Activated B cell treated with CpG ODN at 0.5 μM for 24 hours (primary cell): ENCODE measurements at regions not wholly inside any gene's neighbourhood (a gene's known extent, or its start where the extent isn't known, plus 50 kb on each side); places are given as distances from the start of the nearest gene placed in this dataset.

ENCODE experiments used
- ATAC-seq: fragments of 200-7000 bp; cut with Tn5 transposase; one replicate; pipeline ENCODE4 v1.10.0; 2021; ENCODE audit warnings: low read depth, mild to moderate bottlenecking, moderate library complexity
- CTCF ChIA-PET: fragments of 350-600 bp; sonication (Branson Sonifier 250); formaldehyde crosslinking; loops from one replicate; lab custom pipeline; 2021; ENCODE audit warnings: antibody characterized with exemption; lab: Charles Lee
- POLR2A ChIA-PET: fragments of 350-600 bp; sonication (Branson Sonifier 250); formaldehyde crosslinking; loops from one replicate; lab custom pipeline; 2021; ENCODE audit warnings: antibody characterized with exemption; lab: Charles Lee
- DNase-seq: peaks from one replicate; pipeline ENCODE4 v3.0.0; 2022
- H3K27ac Mint-ChIP-seq: one replicate; pipeline ENCODE4 v1.8.0; 2020; ENCODE audit warnings: mixed read lengths
- H3K27me3 Mint-ChIP-seq: one replicate; pipeline ENCODE4 v1.8.0; 2021; ENCODE audit warnings: mixed read lengths
- H3K36me3 Mint-ChIP-seq: one replicate; pipeline ENCODE4 v1.8.0; 2021; ENCODE audit warnings: low read depth, mixed read lengths
- H3K4me1 Mint-ChIP-seq: one replicate; pipeline ENCODE4 v1.8.0; 2021; ENCODE audit warnings: mixed read lengths
- H3K4me3 Mint-ChIP-seq: one replicate; pipeline ENCODE4 v1.8.0; 2020; ENCODE audit warnings: mild to moderate bottlenecking, mixed read lengths
- H3K9me3 Mint-ChIP-seq: one replicate; pipeline ENCODE4 v1.8.0; 2020; ENCODE audit warnings: mixed read lengths
- CTCF ChIP-seq: fragments of 200-600 bp; IDR thresholded peaks from one replicate; pipeline ENCODE4 v1.8.0; 2022; ENCODE audit warnings: antibody characterized with exemption, mild to moderate bottlenecking
- intact Hi-C: fragments of 100-400 bp; cut with micrococcal nuclease; formaldehyde crosslinking; loops from one replicate; pipeline ENCODE4 v1.15.1; 2024

DNA sequence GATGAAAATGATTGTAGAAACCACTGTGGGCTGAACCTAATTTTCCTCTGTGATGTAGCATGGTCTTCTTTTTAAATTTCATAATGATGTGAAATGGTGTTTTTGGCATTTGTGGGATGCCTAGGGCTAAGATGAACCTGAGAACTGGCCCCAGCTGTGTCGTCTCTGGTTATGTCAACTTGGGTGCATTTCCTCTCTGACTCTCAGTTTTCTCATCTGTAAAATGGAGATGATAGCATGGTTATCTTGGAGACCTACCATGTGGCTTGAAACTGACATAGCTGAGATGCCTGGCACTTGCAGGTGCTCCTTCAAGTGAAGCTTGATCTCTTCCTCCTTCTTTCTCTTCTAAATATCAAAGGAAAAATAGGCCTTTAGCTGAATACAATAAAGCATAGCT lies 77.8 kb downstream of the BOD1 start:
- TF ChIP-seq CTCF = no peak
- no peak overlapping the region for H3K4me3 Mint-ChIP-seq
- H3K9me3 Mint-ChIP-seq = no peaks in the 10 kb centered on the region
- peaks cover 12% of the 10 kb centered on the region for H3K27me3 Mint-ChIP-seq
- no peak for ATAC-seq
- no peak for DNase-seq
- CTCF ChIA-PET = no interaction called here
- intact Hi-C loops = no loop called here
- no peaks in the 10 kb centered on the region for H3K4me1 Mint-ChIP-seq
- POLR2A ChIA-PET = no interaction called here
- H3K27ac Mint-ChIP-seq = no peak overlapping the region
- H3K36me3 Mint-ChIP-seq = no peaks in the 10 kb centered on the region

- TF ChIP-seq CTCF = no peak
- no peak overlapping the region for H3K27ac Mint-ChIP-seq
Observed at GRCh38 chr5:173538018-173538417, 78.4 kb downstream of the BOD1 start.

GRCh38 chr5:173537228-173537627 lies 79.2 kb downstream of the BOD1 start:
- ATAC-seq (no peak), DNase-seq (no peak)
- H3K27me3 Mint-ChIP-seq = peaks cover 12% of the 10 kb centered on the region
- H3K4me1 Mint-ChIP-seq = no peaks in the 10 kb centered on the region
- no peak overlapping the region for H3K27ac Mint-ChIP-seq
- TF ChIP-seq CTCF = no peak
- ChIA-PET POLR2A (no interaction called here), CTCF (no interaction called here)
- H3K36me3 Mint-ChIP-seq = no peaks in the 10 kb centered on the region
- intact Hi-C loops = no loop called here
- H3K4me3 Mint-ChIP-seq = no peak overlapping the region
- H3K9me3 Mint-ChIP-seq = no peaks in the 10 kb centered on the region

More at GRCh38 chr5:173538018-173538417, 78.4 kb downstream of the BOD1 start:
- intact Hi-C loops = no loop called here
- Mint-ChIP-seq H3K4me3 (no peak overlapping the region), H3K9me3 (no peaks in the 10 kb centered on the region), H3K27me3 (peaks cover 12% of the 10 kb centered on the region), H3K4me1 (no peaks in the 10 kb centered on the region), H3K36me3 (no peaks in the 10 kb centered on the region)
- ATAC-seq (no peak), DNase-seq (no peak)
- POLR2A ChIA-PET = no interaction called here
- CTCF ChIA-PET = no interaction called here

GRCh38 chr5:173535976-173536639 lies 80.3 kb downstream of the BOD1 start:
- no peaks in the 10 kb centered on the region for H3K9me3 Mint-ChIP-seq
- intact Hi-C loops = no loop called here
- DNase-seq = no peak
- no peak overlapping the region for H3K27ac Mint-ChIP-seq
- TF ChIP-seq CTCF = no peak
- H3K4me1 Mint-ChIP-seq = no peaks in the 10 kb centered on the region
- H3K27me3 Mint-ChIP-seq = peaks cover 14% of the 10 kb centered on the region
- H3K4me3 Mint-ChIP-seq = no peak overlapping the region
- H3K36me3 Mint-ChIP-seq = no peaks in the 10 kb centered on the region
- CTCF ChIA-PET = no interaction called here
- ATAC-seq = no peak
- POLR2A ChIA-PET = no interaction called here

DNA sequence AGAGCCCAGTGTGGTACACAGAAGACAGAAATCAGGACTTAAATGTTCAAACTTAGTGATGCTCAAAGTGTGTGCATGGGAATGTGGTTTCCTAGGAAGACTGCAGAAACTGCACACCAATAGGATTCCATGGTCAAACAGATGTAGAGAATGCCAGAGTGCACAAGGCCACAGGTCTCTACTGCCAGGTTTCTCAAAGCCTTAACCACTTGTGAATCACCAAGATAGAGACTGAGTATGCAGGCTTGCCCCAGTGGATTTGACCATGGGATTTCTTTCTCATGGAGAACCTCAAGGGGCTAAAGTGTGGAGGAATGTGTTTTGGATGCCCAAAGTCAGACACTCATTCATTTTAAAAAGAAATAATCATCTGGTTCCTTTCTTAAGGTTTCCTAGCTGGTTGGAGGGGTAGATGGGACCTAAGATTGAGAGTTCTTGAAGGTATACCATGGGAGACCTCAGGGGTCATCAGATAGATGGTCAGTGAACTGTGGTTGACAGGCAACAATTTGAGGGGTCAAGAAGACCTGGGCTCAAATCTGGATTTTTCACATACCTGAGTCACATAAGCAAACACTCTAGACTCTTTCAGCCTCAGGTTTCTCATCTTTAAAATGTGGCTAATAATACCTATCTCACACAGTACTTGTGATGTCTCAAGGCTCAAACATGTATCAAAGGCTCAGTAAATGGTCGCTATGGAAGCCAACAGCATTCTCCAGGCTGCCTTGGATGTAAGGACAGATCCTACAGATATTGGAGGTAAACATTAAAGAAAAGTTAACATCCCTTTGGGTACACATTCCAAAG lies 81.1 kb downstream of the BOD1 start:
- POLR2A ChIA-PET = no interaction called here
- intact Hi-C loops = no loop called here

More for the DNA sequence above, 81.1 kb downstream of the BOD1 start:
- ATAC-seq (no peak), DNase-seq (no peak)
- no peaks in the 10 kb centered on the region for H3K4me1 Mint-ChIP-seq
- H3K27me3 Mint-ChIP-seq = peaks cover 20% of the 10 kb centered on the region
- no peak overlapping the region for H3K27ac Mint-ChIP-seq
- no peak for TF ChIP-seq CTCF
- no peaks in the 10 kb centered on the region for H3K36me3 Mint-ChIP-seq
- H3K4me3 Mint-ChIP-seq = no peak overlapping the region
- CTCF ChIA-PET = no interaction called here
- H3K9me3 Mint-ChIP-seq = no peaks in the 10 kb centered on the region
